Psoas muscle (tissue), 7 donors: ENCODE measurements at regions not wholly inside any gene's neighbourhood (a gene's known extent, or its start where the extent isn't known, plus 50 kb on each side); places are given as distances from the start of the nearest gene placed in this dataset.
A peak's percentile ranks its signal among the peaks of the same experiment; 100 is the strongest.

Experiments used
- ATAC-seq, 4 donors: fragments of 200-7000 bp; cut with Tn5 transposase; one replicate each; pipeline ENCODE4 v1.9.1; 2020; ENCODE audit warnings: moderate library complexity in 3 of 4, mild to moderate bottlenecking in 2 of 4
- DNase-seq, 2 donors: peaks; one replicate each; pipeline ENCODE4 v3.0.0-alpha.2; 2020
- H3K27ac ChIP-seq: fragments of 200-600 bp; one replicate; pipeline ENCODE4 v1.8.0; 2022
- H3K27me3 ChIP-seq, 3 donors: fragments of 200-600 bp in 1 of 3; one replicate each; pipeline versions ENCODE4 v1.6.1 to v1.8.0; 2013 to 2022; ENCODE audit warnings: low read length in 2 of 3, mild to moderate bottlenecking in 2 of 3, moderate library complexity in 1 of 3; ENCODE audit not compliant: insufficient read depth in 3 of 3
- H3K36me3 ChIP-seq, 2 donors: fragments of 200-600 bp in 1 of 2; one replicate each; pipeline versions ENCODE4 v1.6.1 to v1.8.0; 2013 to 2022; ENCODE audit warnings: low read depth in 1 of 2, mild to moderate bottlenecking in 1 of 2, moderate library complexity in 1 of 2; ENCODE audit not compliant: insufficient read depth in 1 of 2
- H3K4me1 ChIP-seq: fragments of 200-600 bp; one replicate; pipeline ENCODE4 v1.8.0; 2022
- H3K4me3 ChIP-seq: fragments of 200-600 bp; one replicate; pipeline ENCODE4 v1.8.0; 2022; ENCODE audit warnings: mild to moderate bottlenecking
- H3K9me3 ChIP-seq: fragments of 200-600 bp; one replicate; pipeline ENCODE4 v1.8.0; 2022
- CTCF ChIP-seq: fragments of 200-600 bp; IDR thresholded peaks from one replicate; pipeline ENCODE4 v1.8.0; 2022; ENCODE audit warnings: antibody characterized with exemption
- WGBS, 3 donors: extraction: QIAGEN DNeasy Blood & Tissue Kit; methylation state at CpG; one replicate each; pipeline versions ENCODE4 v1.1.6 to v1.1.7; 2013; 5-methylcytosine and 5-hydroxymethylcytosine counted together
- intact Hi-C, 2 donors: fragments of 100-400 bp; cut with DNase I; formaldehyde crosslinking; loops; one replicate each; pipeline versions ENCODE4 v1.11.0 to v1.14.2; 2022
- donor health status: healthy with polysubstance abuse.
- donor health status: DM: no; HTN: no; CAD: no; lungs with moderate emphysema.
- donor health status: Bipolar disorder and iron deficiency.
- donor health status: healthy.
- donor health status: DM: yes; HTN: yes; CAD: no.
- donor health status: DM: no; HTN: no; CAD: no.
- donor health status: DM: yes; HTN: yes; CAD: no.

GRCh38 chr18:71105078-71105819 is 816.4 kb downstream of the SOCS6 start:
- DNase-seq (peak in 1 of 2 donors; percentile 12), ATAC-seq (no peak)
- Histone ChIP-seq H3K27ac (no peak overlapping the region), H3K27me3 (no peaks in the 10 kb centered on the region), H3K4me1 (no peaks in the 10 kb centered on the region), H3K9me3 (no peaks in the 10 kb centered on the region), H3K36me3 (no peaks in the 10 kb centered on the region), H3K4me3 (no peak overlapping the region)
- intact Hi-C loops = no loop called here
- TF ChIP-seq CTCF = no peak
- 40 to 42% (median 41%) methylated on average over 6 of the region's 6 CpGs for WGBS, 3 donors

- intact Hi-C loops = no loop called here
- TF ChIP-seq CTCF = no peak
- H3K27ac ChIP-seq = no peak overlapping the region
- H3K9me3 ChIP-seq = no peaks in the 10 kb centered on the region
- H3K36me3 ChIP-seq = no peaks in the 10 kb centered on the region
- WGBS, 3 donors = 31 to 39% (median 37%) methylated on average over 9 of the region's 9 CpGs
- ATAC-seq (no peak), DNase-seq (no peak)
- no peak overlapping the region for H3K4me3 ChIP-seq
- no peaks in the 10 kb centered on the region for H3K4me1 ChIP-seq
- H3K27me3 ChIP-seq = no peaks in the 10 kb centered on the region
Observed at GRCh38 chr18:71079606-71080005, 790.8 kb downstream of the SOCS6 start.

GRCh38 chr18:71077451-71077850 is 788.6 kb downstream of the SOCS6 start:
- DNase-seq (no peak), ATAC-seq (no peak)
- no peaks in the 10 kb centered on the region for H3K9me3 ChIP-seq
- no peak overlapping the region for H3K27ac ChIP-seq
- H3K27me3 ChIP-seq = no peaks in the 10 kb centered on the region
- no peaks in the 10 kb centered on the region for H3K36me3 ChIP-seq
- intact Hi-C loops = no loop called here
- TF ChIP-seq CTCF = no peak
- 48 to 59% (median 50%) methylated on average over 4 of the region's 4 CpGs for WGBS, 3 donors
- no peaks in the 10 kb centered on the region for H3K4me1 ChIP-seq
- no peak overlapping the region for H3K4me3 ChIP-seq

GRCh38 chr18:71075147-71075546 is 786.3 kb downstream of the SOCS6 start:
- intact Hi-C loops = no loop called here
- no peak overlapping the region for H3K27ac ChIP-seq
- DNase-seq = no peak
- no peaks in the 10 kb centered on the region for H3K27me3 ChIP-seq
- WGBS, 3 donors = 64 to 73% (median 65%) methylated on average over 3 of the region's 3 CpGs
- H3K4me1 ChIP-seq = no peaks in the 10 kb centered on the region
- ATAC-seq = no peak
- no peak for TF ChIP-seq CTCF
- H3K9me3 ChIP-seq = no peaks in the 10 kb centered on the region
- H3K4me3 ChIP-seq = no peak overlapping the region
- no peaks in the 10 kb centered on the region for H3K36me3 ChIP-seq

- WGBS, 3 donors = 56 to 63% (median 58%) methylated on average over 6 of the region's 6 CpGs
- no peak for TF ChIP-seq CTCF
Observed at GRCh38 chr18:71068338-71068737, 779.5 kb downstream of the SOCS6 start.

More at GRCh38 chr18:71068338-71068737, 779.5 kb downstream of the SOCS6 start:
- intact Hi-C loops = no loop called here
- DNase-seq = no peak
- H3K36me3 ChIP-seq = no peaks in the 10 kb centered on the region
- H3K9me3 ChIP-seq = no peaks in the 10 kb centered on the region
- no peak for ATAC-seq
- no peaks in the 10 kb centered on the region for H3K4me1 ChIP-seq
- no peak overlapping the region for H3K27ac ChIP-seq
- H3K4me3 ChIP-seq = no peak overlapping the region
- no peaks in the 10 kb centered on the region for H3K27me3 ChIP-seq
